NCI-H2196 treated with DMSO at 0.1 percent for 48 hours (cell line): ENCODE measurements at regions not wholly inside any gene's neighbourhood (a gene's known extent, or its start where the extent isn't known, plus 50 kb on each side); places are given as distances from the start of the nearest gene placed in this dataset.
"Not testable (repeated sequence)": the region's sequence is repeated elsewhere in the genome, so short reads cannot be mapped to it uniquely, and the experiment has no call there.

ENCODE experiments used
- DNase-seq: peaks from one replicate; lab custom pipeline; 2025; ENCODE audit not compliant: unreplicated experiment; lab: John Stamatoyannopoulos, UW

GRCh38 chr7:81007051-81007450 lies 88.2 kb upstream of the SEMA3C start:
- DNase-seq, result no peak

GRCh38 chr7:81005254-81005653 lies 86.4 kb upstream of the SEMA3C start:
- no peak for DNase-seq

GRCh38 chr7:81004098-81004497 lies 85.2 kb upstream of the SEMA3C start:
- no peak for DNase-seq

GRCh38 chr7:81003326-81003725 lies 84.5 kb upstream of the SEMA3C start:
- no peak for DNase-seq

GRCh38 chr7:81002421-81002820 lies 83.6 kb upstream of the SEMA3C start:
- DNase-seq, result no peak

- DNase-seq, result no peak
Measured at GRCh38 chr7:80999771-81000170, 80.9 kb upstream of the SEMA3C start.

- DNase-seq, result no peak
Measured at GRCh38 chr7:80999100-80999499, 80.2 kb upstream of the SEMA3C start.

GRCh38 chr7:80997841-80998240 lies 79.0 kb upstream of the SEMA3C start:
- no peak for DNase-seq

GRCh38 chr7:80996236-80996635 lies 77.4 kb upstream of the SEMA3C start:
- DNase-seq, result not testable (repeated sequence)

- DNase-seq, result no peak
Measured at GRCh38 chr7:80991654-80992053, 72.8 kb upstream of the SEMA3C start.

GRCh38 chr7:80984619-80985018 lies 65.8 kb upstream of the SEMA3C start:
- DNase-seq, result no peak

GRCh38 chr7:80981405-80981804 lies 62.6 kb upstream of the SEMA3C start:
- no peak for DNase-seq

- no peak for DNase-seq
Measured at GRCh38 chr7:80977751-80978150, 58.9 kb upstream of the SEMA3C start.

GRCh38 chr7:80974396-80975358 lies 55.8 kb upstream of the SEMA3C start:
- DNase-seq, result no peak

GRCh38 chr7:80971225-80971624 lies 52.4 kb upstream of the SEMA3C start:
- DNase-seq, result no peak
